ENCODE measurements at regions not wholly inside any gene's neighbourhood (a gene's known extent, or its start where the extent isn't known, plus 50 kb on each side); places are given as distances from the start of the nearest gene placed in this dataset.

- DNase-seq: no peak
Observed at GRCh38 chr11:119547511-119547910, 124.5 kb upstream of the THY1 start.

GRCh38 chr11:119545978-119546915 lies 123.3 kb upstream of the THY1 start:
- no peak for DNase-seq

GRCh38 chr11:119540370-119541125 lies 117.6 kb upstream of the THY1 start:
- DNase-seq: no peak

- no peak for DNase-seq
Observed at GRCh38 chr11:119539583-119539982, 116.6 kb upstream of the THY1 start.

GRCh38 chr11:119538753-119539152 lies 115.8 kb upstream of the THY1 start:
- no peak for DNase-seq

GRCh38 chr11:119537306-119538253 lies 114.6 kb upstream of the THY1 start:
- DNase-seq: no peak

- no peak for DNase-seq
Observed at GRCh38 chr11:119536801-119537200, 113.8 kb upstream of the THY1 start.

- DNase-seq: peak; percentile 33
Observed at GRCh38 chr11:119533921-119534736, 111.2 kb upstream of the THY1 start.

GRCh38 chr11:119533462-119533861 lies 110.5 kb upstream of the THY1 start:
- no peak for DNase-seq

GRCh38 chr11:119532551-119532950 lies 109.6 kb upstream of the THY1 start:
- DNase-seq: no peak

GRCh38 chr11:119531623-119532022 lies 108.7 kb upstream of the THY1 start:
- no peak for DNase-seq

- DNase-seq: no peak
Observed at GRCh38 chr11:119531056-119531455, 108.1 kb upstream of the THY1 start.

- no peak for DNase-seq
Observed at GRCh38 chr11:119530509-119530908, 107.5 kb upstream of the THY1 start.

- DNase-seq: no peak
Observed at GRCh38 chr11:119529936-119530335, 107.0 kb upstream of the THY1 start.

GRCh38 chr11:119529063-119529845 lies 106.3 kb upstream of the THY1 start:
- no peak for DNase-seq

GRCh38 chr11:119525867-119526196 lies 102.9 kb upstream of the THY1 start:
- no peak for DNase-seq

GRCh38 chr11:119525180-119525866 lies 102.4 kb upstream of the THY1 start:
- DNase-seq: no peak

- DNase-seq: no peak
Observed at GRCh38 chr11:119523539-119524157, 100.7 kb upstream of the THY1 start.

GRCh38 chr11:119522609-119523008 lies 99.6 kb upstream of the THY1 start:
- DNase-seq: no peak

Measured in muscle of arm (tissue), 1 donor.